NOMO-1 treated with dmso at 0.1 percent for 144 hours (cell line): ENCODE measurements at regions not wholly inside any gene's neighbourhood (a gene's known extent, or its start where the extent isn't known, plus 50 kb on each side); places are given as distances from the start of the nearest gene placed in this dataset.

Source experiments
- DNase-seq: peaks from one replicate; lab custom pipeline; 2025; ENCODE audit not compliant: unreplicated experiment; lab: John Stamatoyannopoulos, UW

DNA sequence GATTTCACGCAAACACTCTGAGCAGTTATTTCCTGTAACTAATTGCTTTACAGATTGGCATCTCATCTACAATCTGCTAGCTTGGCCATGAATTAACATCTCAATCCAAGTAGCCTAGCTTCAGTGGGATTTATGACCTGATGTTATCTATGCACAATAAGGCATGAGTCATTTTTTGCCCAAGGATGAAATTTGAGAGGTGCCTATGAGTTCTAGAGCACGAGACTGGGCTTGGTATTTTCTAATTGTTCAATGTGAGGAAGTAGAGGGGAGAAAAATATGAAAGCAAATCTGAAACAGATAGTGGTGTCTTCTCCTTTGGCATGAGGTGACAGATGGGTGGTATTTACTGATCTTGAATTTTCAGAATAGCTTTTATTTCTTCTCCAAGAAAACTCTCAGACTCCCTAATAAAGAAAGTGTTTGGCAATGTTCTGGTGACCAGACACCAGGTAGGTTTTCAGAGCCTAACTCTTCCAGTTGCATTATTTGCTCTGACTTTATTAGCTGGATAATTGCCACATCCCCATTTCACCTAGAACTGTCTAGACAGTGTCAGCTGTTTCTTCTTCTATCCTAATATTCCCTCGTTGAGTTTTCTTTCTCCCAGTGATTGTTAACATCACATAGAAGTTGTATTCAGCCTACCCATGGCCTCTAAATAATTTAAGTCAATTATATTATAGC, 301.0 kb upstream of the UMPS start:
- DNase-seq: no peak

- DNase-seq: no peak
These were observed 298.8 kb upstream of the UMPS start for GRCh38 chr3:124431331-124431994.

DNA sequence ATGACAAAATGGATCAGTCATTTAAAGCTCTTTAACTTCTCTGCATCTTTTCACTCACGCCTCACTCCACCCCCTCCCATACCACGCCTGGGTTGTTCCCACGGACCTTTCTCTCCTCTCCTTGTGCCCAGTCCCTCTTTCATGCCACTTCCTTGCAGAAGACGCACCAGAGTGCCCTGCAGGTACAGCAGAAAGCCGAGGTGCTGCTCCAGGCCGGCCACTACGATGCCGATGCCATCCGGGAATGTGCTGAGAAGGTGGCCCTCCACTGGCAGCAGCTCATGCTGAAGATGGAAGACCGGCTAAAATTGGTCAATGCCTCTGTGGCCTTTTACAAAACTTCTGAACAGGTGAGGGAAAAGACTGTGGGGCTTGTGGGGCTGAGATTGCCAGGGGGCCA, 296.1 kb upstream of the UMPS start:
- DNase-seq: no peak

- DNase-seq: no peak
These were observed 294.8 kb upstream of the UMPS start for GRCh38 chr3:124435467-124435866.

- no peak for DNase-seq
These were observed 291.4 kb upstream of the UMPS start for GRCh38 chr3:124438813-124439212.

- DNase-seq: no peak
These were observed 290.6 kb upstream of the UMPS start for GRCh38 chr3:124439603-124440002.

- no peak for DNase-seq
These were observed 288.5 kb upstream of the UMPS start for GRCh38 chr3:124441766-124442165.

- no peak for DNase-seq
These were observed 287.8 kb upstream of the UMPS start for GRCh38 chr3:124442463-124442862.

GRCh38 chr3:124443446-124443845, 286.8 kb upstream of the UMPS start:
- no peak for DNase-seq

- no peak for DNase-seq
These were observed 286.2 kb upstream of the UMPS start for GRCh38 chr3:124444075-124444474.

- no peak for DNase-seq
These were observed 285.4 kb upstream of the UMPS start for GRCh38 chr3:124444896-124445295.

GRCh38 chr3:124447845-124448244, 282.4 kb upstream of the UMPS start:
- no peak for DNase-seq

DNA sequence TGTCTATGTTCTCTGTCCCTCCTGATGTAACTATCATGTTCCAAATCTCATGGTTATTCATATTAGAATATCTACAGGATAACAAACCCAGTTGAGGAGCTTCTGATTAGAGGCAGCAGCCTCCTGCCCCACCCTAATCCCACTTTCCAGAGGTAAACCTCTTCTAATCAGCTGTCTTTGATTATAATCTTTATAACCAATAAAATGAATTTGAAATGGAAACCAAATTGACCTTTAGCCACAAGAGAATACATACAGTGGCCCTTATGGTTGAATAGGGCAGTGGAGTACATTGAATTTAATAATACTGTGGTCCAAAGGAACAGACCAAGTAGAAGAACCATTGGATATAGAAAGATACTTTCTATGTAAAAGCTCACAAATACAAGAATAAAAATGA, 281.3 kb upstream of the UMPS start:
- DNase-seq: no peak

- DNase-seq: no peak
These were observed 279.9 kb upstream of the UMPS start for GRCh38 chr3:124450366-124450765.

DNA sequence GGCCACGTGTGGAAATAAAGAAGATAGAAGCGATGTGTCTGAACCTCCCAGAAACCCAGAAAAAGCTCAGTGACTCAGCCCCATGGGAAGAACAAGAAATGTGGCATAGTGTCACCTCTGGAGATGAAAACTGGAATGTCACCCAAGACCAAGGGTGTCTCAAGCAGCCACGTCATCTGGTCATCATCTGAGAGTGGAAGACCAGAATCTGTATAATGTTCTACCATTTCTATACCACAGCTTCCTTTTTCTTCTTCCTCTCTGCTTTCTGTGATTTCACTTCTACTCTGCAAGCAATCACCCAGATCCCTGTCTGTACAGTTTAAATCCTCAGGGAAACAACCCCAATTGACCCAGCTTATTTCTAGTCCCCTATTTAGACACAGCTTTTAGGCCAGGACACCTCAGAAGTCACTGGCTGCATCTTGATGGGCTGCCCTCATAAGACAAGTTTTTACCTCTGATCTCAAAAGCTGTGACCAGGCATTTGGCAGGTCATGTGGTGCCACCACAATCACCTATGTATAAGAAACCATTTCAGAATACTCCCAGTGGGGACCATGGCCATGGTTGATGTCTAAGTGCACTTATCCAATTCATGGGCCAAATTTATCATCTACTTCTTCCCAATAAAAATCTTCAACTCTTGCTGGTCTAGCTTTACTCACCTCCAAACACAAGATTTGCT, 278.5 kb upstream of the UMPS start:
- DNase-seq: no peak

DNA sequence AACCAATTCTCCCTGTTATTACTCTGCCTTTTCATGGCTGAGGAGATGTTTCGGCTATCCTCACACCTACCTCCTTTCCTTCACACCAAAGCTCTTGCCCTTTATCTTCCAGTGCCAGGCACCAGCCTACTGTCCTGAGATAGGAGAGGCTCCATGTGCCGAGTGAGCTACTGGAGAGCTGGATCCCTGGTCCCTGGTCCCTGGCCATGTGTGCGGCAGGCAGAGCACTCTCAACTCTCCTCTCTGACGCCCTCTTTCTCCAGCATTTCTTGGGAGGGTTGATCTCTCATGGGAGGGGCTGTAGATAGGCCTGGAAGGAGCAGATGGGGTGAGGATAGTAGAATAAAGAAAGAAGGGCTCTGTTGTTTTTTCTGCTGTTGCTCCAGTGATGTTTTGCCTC, 277.1 kb upstream of the UMPS start:
- no peak for DNase-seq

- no peak for DNase-seq
These were observed 274.4 kb upstream of the UMPS start for GRCh38 chr3:124455891-124456290.

GRCh38 chr3:124456506-124456905, 273.7 kb upstream of the UMPS start:
- no peak for DNase-seq

- no peak for DNase-seq
These were observed 270.6 kb upstream of the UMPS start for GRCh38 chr3:124459678-124460077.

GRCh38 chr3:124461126-124461525, 269.1 kb upstream of the UMPS start:
- no peak for DNase-seq

DNA sequence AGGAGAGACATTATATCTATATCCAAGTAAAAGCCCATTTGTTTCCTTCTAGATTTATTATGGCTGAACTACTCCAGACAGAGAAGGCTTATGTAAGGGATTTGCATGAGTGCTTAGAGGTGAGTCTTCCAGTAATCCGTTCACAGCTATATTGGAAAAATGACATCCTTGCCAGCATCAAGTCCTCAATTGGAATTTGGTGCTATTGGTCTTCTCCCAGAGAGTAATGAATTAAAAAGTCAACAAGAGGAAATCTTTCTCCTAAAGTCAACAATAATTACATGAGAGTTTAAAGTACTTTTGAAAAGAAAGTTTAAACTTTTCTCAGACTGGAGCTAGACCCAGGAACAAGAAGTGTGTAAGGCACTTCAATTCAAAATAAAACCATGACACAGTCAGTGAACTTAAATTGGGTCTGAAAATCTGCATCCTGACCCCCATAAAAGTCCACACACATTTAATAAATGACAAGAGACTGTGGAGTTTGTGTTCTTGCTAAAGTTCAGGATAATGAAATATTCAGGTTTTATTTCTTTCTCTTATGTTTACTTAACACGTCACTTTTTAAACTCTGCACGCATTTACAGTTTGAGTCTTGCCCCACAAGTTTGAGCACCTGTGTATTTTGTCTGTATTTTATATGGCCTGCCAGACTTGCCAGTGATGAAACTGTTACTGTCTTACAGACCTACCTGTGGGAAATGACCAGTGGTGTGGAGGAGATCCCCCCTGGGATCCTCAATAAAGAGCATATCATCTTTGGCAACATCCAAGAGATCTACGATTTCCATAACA, 268.2 kb upstream of the UMPS start:
- DNase-seq: no peak

DNA sequence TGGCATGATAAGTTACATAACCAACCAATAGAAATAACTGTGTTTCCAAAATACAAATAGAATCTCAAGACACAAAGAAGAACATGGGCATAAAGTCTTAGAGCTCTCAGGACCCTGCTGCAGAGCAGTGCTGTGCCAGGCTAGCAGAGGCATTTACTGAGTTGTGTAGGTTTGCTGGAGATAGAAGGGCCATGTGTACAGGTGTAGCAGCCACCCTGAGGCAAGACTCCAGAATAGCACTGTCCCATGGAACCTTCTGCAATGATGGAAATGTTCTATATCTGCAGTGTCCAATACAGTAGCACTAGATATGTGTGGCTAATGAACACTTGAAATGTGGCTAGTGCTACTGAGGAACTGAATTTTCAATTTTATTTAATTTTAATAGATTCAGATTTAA, 267.0 kb upstream of the UMPS start:
- no peak for DNase-seq
